HepG2 (cell line): ENCODE measurements at regions not wholly inside any gene's neighbourhood (a gene's known extent, or its start where the extent isn't known, plus 50 kb on each side); places are given as distances from the start of the nearest gene placed in this dataset.

Experiments
- ARHGAP35 ChIP-seq: sonication (generic); formaldehyde crosslinking; IDR thresholded peaks from 2 replicates; pipeline ENCODE4 v1.9.0; 2022; ENCODE audit warnings: mild to moderate bottlenecking, inconsistent platforms, moderate library complexity, missing genetic modification reagents, borderline replicate concordance
- ARID3A ChIP-seq: IDR thresholded peaks from 2 replicates; pipeline ENCODE4 v1.6.1; 2012; ENCODE audit warnings: low read depth, low read length, improper control_type of control experiment
- ATF3 ChIP-seq: sonication (generic); formaldehyde crosslinking; IDR thresholded peaks from 2 replicates; pipeline ENCODE4 v1.4.0; 2020; ENCODE audit warnings: missing genetic modification reagents
- BRCA1 ChIP-seq: sonication (generic); formaldehyde crosslinking; IDR thresholded peaks from 2 replicates; pipeline ENCODE4 v1.4.0; 2020; ENCODE audit warnings: missing genetic modification reagents
- DR1 ChIP-seq: sonication (generic); formaldehyde crosslinking; IDR thresholded peaks from 2 replicates; pipeline ENCODE4 v1.8.0; 2021; ENCODE audit warnings: mild to moderate bottlenecking, missing genetic modification reagents, inconsistent platforms
- KDM2A ChIP-seq: sonication (generic); formaldehyde crosslinking; IDR thresholded peaks from 2 replicates; pipeline ENCODE4 v1.4.0; 2020; ENCODE audit warnings: low read depth, missing genetic modification reagents, borderline replicate concordance
- MYC ChIP-seq: sonication (generic); formaldehyde crosslinking; IDR thresholded peaks from 2 replicates; pipeline ENCODE4 v1.9.0; 2021; ENCODE audit warnings: missing genetic modification reagents, borderline replicate concordance
- MYNN ChIP-seq: sonication (generic); formaldehyde crosslinking; IDR thresholded peaks from 2 replicates; pipeline ENCODE4 v1.4.0; 2020; ENCODE audit warnings: mild to moderate bottlenecking, low read depth, missing genetic modification reagents
- NR1H2 ChIP-seq: sonication (generic); formaldehyde crosslinking; IDR thresholded peaks from 2 replicates; pipeline ENCODE4 v1.8.1; 2022; ENCODE audit warnings: low read depth, missing genetic modification reagents, borderline replicate concordance
- NR2F1 ChIP-seq, 2 experiments: fragments of 450-650 bp in 1 of 2; formaldehyde crosslinking in 1 of 2; IDR thresholded peaks; 2 replicates each; pipeline versions ENCODE4 v1.5.0 to v1.6.1; 2016 to 2020; ENCODE audit warnings: mild to moderate bottlenecking in 1 of 2, missing compliant biosample characterization in 1 of 2, missing genetic modification reagents in 1 of 2, moderate library complexity in 1 of 2
- ONECUT2 ChIP-seq: sonication (generic); formaldehyde crosslinking; IDR thresholded peaks from 2 replicates; pipeline ENCODE4 v1.4.0; 2020; ENCODE audit warnings: missing genetic modification reagents
- PCBP1 ChIP-seq: fragments of 200-400 bp; formaldehyde crosslinking; IDR thresholded peaks from 2 replicates; pipeline ENCODE4 v1.6.1; 2017; ENCODE audit warnings: mild to moderate bottlenecking, low read depth, low read length, borderline replicate concordance
- SETDB1 ChIP-seq: sonication (generic); formaldehyde crosslinking; IDR thresholded peaks from 2 replicates; pipeline ENCODE4 v1.5.1; 2020; ENCODE audit warnings: missing genetic modification reagents, mild to moderate bottlenecking, borderline replicate concordance
- SNAPC4 ChIP-seq: sonication (generic); formaldehyde crosslinking; IDR thresholded peaks from 2 replicates; pipeline ENCODE4 v1.4.0; 2020; ENCODE audit warnings: mild to moderate bottlenecking, missing genetic modification reagents
- TAF1 ChIP-seq: sonication (generic); formaldehyde crosslinking; IDR thresholded peaks from 2 replicates; pipeline ENCODE4 v1.4.0; 2020; ENCODE audit warnings: missing genetic modification reagents
- THRA ChIP-seq: sonication (generic); formaldehyde crosslinking; IDR thresholded peaks from 2 replicates; pipeline ENCODE4 v1.4.0; 2020; ENCODE audit warnings: missing genetic modification reagents, borderline replicate concordance
- ZBTB42 ChIP-seq: sonication (generic); formaldehyde crosslinking; IDR thresholded peaks from 2 replicates; pipeline ENCODE4 v1.5.0; 2020; ENCODE audit warnings: mild to moderate bottlenecking, missing genetic modification reagents
- ZFP36L1 ChIP-seq: sonication (generic); formaldehyde crosslinking; IDR thresholded peaks from 2 replicates; pipeline ENCODE4 v1.8.0; 2022; ENCODE audit warnings: mild to moderate bottlenecking, missing genetic modification reagents, moderate library complexity
- ZNF639 ChIP-seq: conservative IDR thresholded peaks from 2 replicates; pipeline ENCODE4 v1.6.1; 2018; ENCODE audit warnings: missing genetic modification reagents

- TF ChIP-seq SNAPC4 (CRISPR knock-in tag) (peak; percentile 31; the same call in 1 of the 2 replicates), THRA (CRISPR knock-in tag) (no peak; the same call in 1 of the 2 replicates), PCBP1 (0 out of 2 replicates have a peak, but pooled peaks have one; percentile 47), DR1 (peak; percentile 34), ARHGAP35 (CRISPR knock-in tag) (peak; percentile 76; the same call in 1 of the 2 replicates), NR1H2 (no peak), ZBTB42 (no peak), SETDB1 (CRISPR knock-in tag) (no peak), ARID3A (no peak), NR2F1 (CRISPR knock-in tag; IDR thresholded peaks at IDR 0.05) (peak in 1 of 2 experiments; percentile 45; a peak in 1 of 4 replicates), MYNN (CRISPR knock-in tag) (peak; percentile 67; the same call in 1 of the 2 replicates), KDM2A (CRISPR knock-in tag) (peak; percentile 97), BRCA1 (CRISPR knock-in tag) (no peak), ONECUT2 (CRISPR knock-in tag) (peak; percentile 56; the same call in 1 of the 2 replicates), MYC (CRISPR knock-in tag) (peak; percentile 89), ATF3 (CRISPR knock-in tag) (peak; percentile 69; the same call in 1 of the 2 replicates), TAF1 (CRISPR knock-in tag) (peak; percentile 97), ZNF639 (CRISPR knock-in tag) (0 out of 2 replicates have a peak, but pooled peaks have one; percentile 43), ZFP36L1 (CRISPR knock-in tag) (no peak)
Measured at GRCh38 chr6:28586962-28587745, 61.5 kb downstream of the GPX5 start (continued).
